ENCODE measurements at regions not wholly inside any gene's neighbourhood (a gene's known extent, or its start where the extent isn't known, plus 50 kb on each side); places are given as distances from the start of the nearest gene placed in this dataset.

DNA sequence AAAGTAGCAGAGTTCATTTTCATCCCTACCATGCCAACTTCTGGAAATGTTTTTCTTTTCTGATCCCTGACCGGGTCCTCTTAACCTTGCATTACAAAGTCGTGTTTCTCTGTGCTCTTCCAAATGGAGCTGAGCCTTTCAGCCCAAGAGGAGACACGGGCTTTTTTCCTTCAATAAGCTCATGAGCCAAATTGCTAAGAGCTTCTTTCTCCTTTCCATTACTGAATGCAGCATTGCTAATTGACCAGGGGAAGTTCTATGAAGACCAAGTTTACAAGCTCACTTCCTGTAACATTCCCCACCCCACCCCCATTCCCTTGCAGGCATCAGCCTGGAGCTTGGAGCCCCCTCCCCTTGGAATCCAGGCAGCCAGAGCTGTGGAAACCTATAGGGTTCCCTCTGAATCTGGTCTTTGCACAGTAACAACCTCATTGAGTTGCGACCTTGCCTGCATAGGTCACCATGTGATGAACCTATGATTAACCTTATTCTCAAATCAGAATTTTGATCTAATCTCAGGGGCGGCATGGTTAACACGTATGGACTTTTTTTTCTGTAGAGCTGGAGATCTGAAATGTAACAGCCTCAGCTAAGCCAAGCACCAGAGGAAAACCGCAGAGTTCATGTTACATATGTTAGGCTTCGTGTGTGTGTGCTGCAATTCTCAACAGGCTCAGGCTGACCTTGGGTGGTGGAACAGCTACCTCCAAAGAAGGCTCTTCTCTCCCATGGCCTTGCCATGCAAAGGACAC, 395.7 kb upstream of the ZNF462 start:
- H3K27ac ChIP-seq = no peak overlapping the region
- TF ChIP-seq ZFX (IDR thresholded peaks at IDR 0.05; ENCODE audit: borderline replicate concordance) = no peak
- TF ChIP-seq, protein P1, sequence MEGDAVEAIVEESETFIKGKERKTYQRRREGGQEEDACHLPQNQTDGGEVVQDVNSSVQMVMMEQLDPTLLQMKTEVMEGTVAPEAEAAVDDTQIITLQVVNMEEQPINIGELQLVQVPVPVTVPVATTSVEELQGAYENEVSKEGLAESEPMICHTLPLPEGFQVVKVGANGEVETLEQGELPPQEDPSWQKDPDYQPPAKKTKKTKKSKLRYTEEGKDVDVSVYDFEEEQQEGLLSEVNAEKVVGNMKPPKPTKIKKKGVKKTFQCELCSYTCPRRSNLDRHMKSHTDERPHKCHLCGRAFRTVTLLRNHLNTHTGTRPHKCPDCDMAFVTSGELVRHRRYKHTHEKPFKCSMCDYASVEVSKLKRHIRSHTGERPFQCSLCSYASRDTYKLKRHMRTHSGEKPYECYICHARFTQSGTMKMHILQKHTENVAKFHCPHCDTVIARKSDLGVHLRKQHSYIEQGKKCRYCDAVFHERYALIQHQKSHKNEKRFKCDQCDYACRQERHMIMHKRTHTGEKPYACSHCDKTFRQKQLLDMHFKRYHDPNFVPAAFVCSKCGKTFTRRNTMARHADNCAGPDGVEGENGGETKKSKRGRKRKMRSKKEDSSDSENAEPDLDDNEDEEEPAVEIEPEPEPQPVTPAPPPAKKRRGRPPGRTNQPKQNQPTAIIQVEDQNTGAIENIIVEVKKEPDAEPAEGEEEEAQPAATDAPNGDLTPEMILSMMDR (IDR thresholded peaks at IDR 0.05) = no peak

DNA sequence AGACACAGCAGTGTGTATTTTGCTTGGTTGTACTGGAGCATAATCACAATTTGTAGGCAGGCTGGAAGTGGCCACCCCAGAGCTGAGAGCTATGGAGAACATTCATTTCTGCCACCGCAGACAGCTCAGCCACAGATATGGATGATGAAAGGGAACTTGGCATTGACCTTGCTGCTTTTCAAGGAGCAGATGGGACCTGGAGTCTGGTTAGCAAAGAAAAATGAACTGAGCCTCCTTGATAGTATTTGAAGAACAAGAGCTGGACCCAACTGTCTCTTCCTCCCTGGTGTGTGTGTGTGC, 395.2 kb upstream of the ZNF462 start:
- TF ChIP-seq, protein P1 (IDR thresholded peaks at IDR 0.05) = no peak
- no peak for TF ChIP-seq ZFX (IDR thresholded peaks at IDR 0.05; ENCODE audit: borderline replicate concordance)
- H3K27ac ChIP-seq = no peak overlapping the region

DNA sequence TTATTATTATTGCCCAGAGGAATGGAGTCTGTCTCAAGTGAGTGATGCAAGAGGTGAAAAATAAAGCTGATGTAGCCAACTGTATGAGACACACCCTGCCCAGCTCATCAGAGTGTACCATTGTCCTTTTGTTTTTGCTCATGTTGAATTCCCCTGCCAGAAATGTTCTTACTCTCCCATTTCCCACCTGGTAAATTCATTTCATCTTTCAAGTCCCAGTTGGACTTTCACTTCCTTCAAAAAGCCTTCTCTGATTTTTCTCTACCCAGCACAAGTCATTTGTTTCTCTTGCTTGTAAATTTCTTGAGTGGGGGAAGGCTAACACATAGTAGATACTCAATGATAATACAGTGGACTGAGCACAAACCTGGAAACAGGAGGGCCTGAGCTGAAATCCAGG, 394.5 kb upstream of the ZNF462 start:
- no peak overlapping the region for H3K27ac ChIP-seq
- TF ChIP-seq, protein P1 (IDR thresholded peaks at IDR 0.05) = no peak
- TF ChIP-seq ZFX (IDR thresholded peaks at IDR 0.05; ENCODE audit: borderline replicate concordance) = no peak

DNA sequence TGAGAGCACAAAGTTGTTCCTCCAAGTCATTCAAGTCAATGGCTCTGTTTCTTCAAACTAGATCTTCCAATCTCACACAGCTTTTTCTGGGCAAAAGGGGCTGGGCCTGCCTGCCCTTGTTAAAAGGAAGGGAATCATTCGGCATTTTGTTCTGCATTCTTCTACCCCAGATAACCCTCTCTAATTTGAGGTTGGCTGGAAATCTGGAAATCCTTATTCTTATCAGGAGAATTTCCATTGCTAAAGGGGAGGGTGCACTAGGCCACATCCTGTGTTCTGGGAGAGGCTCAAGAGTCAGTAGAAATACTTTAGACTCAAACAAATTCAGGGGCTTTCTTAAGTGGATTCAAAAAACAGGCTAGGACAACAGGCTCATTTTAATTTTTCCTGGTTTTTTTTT, 384.7 kb upstream of the ZNF462 start:
- no peak for TF ChIP-seq ZFX (IDR thresholded peaks at IDR 0.05; ENCODE audit: borderline replicate concordance)
- TF ChIP-seq, protein P1 (IDR thresholded peaks at IDR 0.05) = no peak

DNA sequence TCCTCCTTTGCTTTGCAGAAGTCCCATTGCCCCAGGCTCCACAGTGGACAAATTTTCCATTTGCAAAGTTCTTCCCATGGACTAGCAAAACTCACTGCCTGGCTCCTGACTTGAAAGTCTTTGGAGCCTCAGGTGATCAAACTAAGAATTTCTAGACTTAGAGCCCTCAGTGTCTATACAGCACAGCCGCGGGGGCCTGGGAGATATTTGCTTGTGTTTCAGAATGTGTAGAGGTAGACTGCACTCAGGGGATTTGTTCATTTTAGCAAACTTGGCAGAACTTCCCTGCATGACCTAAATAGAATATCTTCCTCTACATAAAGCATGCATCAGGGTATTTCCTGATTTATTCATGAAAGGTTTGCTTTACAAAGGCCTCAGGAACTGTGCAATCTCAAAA, 384.2 kb upstream of the ZNF462 start:
- TF ChIP-seq, protein P1 (IDR thresholded peaks at IDR 0.05) = no peak
- no peak for TF ChIP-seq ZFX (IDR thresholded peaks at IDR 0.05; ENCODE audit: borderline replicate concordance)
- no peak overlapping the region for H3K27ac ChIP-seq

More for the DNA sequence above, 384.7 kb upstream of the ZNF462 start:
- no peak overlapping the region for H3K27ac ChIP-seq

DNA sequence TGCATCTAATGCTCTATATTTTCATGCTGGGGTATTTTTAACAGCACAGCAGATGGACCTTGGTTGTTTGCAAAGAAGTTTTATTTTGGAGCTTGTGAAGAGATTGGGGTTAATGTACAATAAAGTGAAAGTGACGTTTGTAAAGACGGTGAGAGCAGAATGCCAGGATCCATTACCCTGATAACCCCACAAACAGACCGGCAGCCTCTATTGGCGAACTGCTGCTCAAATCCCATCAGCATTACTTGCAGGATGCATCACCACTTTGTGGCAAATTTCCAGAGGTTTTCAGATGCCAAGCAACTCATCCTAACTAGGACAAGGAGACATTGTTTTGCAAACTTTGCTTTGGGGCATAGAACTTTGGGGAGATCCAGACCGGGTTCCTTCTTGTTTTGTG, 383.3 kb upstream of the ZNF462 start:
- TF ChIP-seq, protein P1 (IDR thresholded peaks at IDR 0.05) = no peak
- no peak for TF ChIP-seq ZFX (IDR thresholded peaks at IDR 0.05; ENCODE audit: borderline replicate concordance)
- no peak overlapping the region for H3K27ac ChIP-seq

DNA sequence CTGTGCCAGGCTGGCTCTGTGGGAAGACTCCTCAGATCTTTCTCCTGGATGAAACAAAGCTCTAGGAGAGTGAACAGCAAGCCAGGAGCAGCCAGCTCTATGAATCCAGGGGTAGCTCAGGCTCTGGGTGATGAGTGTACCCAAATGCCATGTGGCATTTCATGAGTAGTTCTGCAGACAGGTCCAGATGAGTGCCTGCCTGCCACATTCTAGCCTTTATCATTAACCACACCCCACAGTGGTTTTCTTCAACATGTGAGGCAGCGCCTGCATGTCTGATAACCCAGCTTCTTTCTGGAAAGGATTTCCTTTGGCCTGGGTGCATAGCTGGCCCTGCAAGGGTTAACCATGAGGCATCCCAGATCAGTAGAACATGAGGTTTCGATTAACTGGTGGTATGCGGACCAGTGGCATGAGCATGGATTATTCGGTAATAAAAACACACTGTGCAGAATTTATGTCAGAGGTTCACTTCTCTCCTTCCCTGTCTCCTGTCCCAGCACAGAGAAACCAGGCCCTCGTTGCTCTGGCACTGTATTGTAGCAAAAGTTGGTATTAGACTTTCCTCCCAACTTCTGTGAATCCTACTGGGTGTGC, 381.9 kb upstream of the ZNF462 start:
- no peak for TF ChIP-seq ZFX (IDR thresholded peaks at IDR 0.05; ENCODE audit: borderline replicate concordance)
- TF ChIP-seq, protein P1 (IDR thresholded peaks at IDR 0.05) = no peak
- no peak overlapping the region for H3K27ac ChIP-seq

Data from 22Rv1 (cell line).